ENCODE measurements at regions not wholly inside any gene's neighbourhood (a gene's known extent, or its start where the extent isn't known, plus 50 kb on each side); places are given as distances from the start of the nearest gene placed in this dataset.
"Not testable (repeated sequence)": the region's sequence is repeated elsewhere in the genome, so short reads cannot be mapped to it uniquely, and the experiment has no call there.

GRCh38 chr3:163361357-163361878, 1716.9 kb downstream of the SI start:
- not testable (repeated sequence) for TF ChIP-seq POLR2A (IDR thresholded peaks at IDR 0.05; ENCODE audit: low read depth); CTCF (IDR thresholded peaks at IDR 0.05)
